ENCODE measurements at regions not wholly inside any gene's neighbourhood (a gene's known extent, or its start where the extent isn't known, plus 50 kb on each side); places are given as distances from the start of the nearest gene placed in this dataset.

- no peak for DNase-seq (ENCODE audit: low read depth)
These were observed 110.1 kb upstream of the DPYD start for GRCh38 chr1:98030976-98031375.

GRCh38 chr1:98030483-98030882 lies 109.6 kb upstream of the DPYD start:
- no peak for DNase-seq (ENCODE audit: low read depth)

GRCh38 chr1:98028800-98029199 lies 108.0 kb upstream of the DPYD start:
- no peak for DNase-seq (ENCODE audit: low read depth)

- no peak for DNase-seq (ENCODE audit: low read depth)
These were observed 106.4 kb upstream of the DPYD start for GRCh38 chr1:98027103-98027705.

GRCh38 chr1:98025858-98026257 lies 105.0 kb upstream of the DPYD start:
- DNase-seq (ENCODE audit: low read depth) = no peak

- DNase-seq (ENCODE audit: low read depth) = no peak
These were observed 100.3 kb upstream of the DPYD start for GRCh38 chr1:98021126-98021525.

- no peak for DNase-seq (ENCODE audit: low read depth)
These were observed 98.9 kb upstream of the DPYD start for GRCh38 chr1:98019747-98020146.

- no peak for DNase-seq (ENCODE audit: low read depth)
These were observed 97.2 kb upstream of the DPYD start for GRCh38 chr1:98018074-98018473.

- DNase-seq (ENCODE audit: low read depth) = no peak
These were observed 96.3 kb upstream of the DPYD start for GRCh38 chr1:98017184-98017583.

GRCh38 chr1:98008373-98008772 lies 87.5 kb upstream of the DPYD start:
- DNase-seq (ENCODE audit: low read depth) = no peak

GRCh38 chr1:98005326-98006010 lies 84.6 kb upstream of the DPYD start:
- DNase-seq (ENCODE audit: low read depth) = no peak

- DNase-seq (ENCODE audit: low read depth) = no peak
These were observed 82.6 kb upstream of the DPYD start for GRCh38 chr1:98003442-98003841.

GRCh38 chr1:98002288-98002687 lies 81.5 kb upstream of the DPYD start:
- no peak for DNase-seq (ENCODE audit: low read depth)

GRCh38 chr1:98001764-98002163 lies 80.9 kb upstream of the DPYD start:
- DNase-seq (ENCODE audit: low read depth) = no peak

GRCh38 chr1:97999320-97999719 lies 78.5 kb upstream of the DPYD start:
- DNase-seq (ENCODE audit: low read depth) = no peak

GRCh38 chr1:97996880-97997279 lies 76.0 kb upstream of the DPYD start:
- no peak for DNase-seq (ENCODE audit: low read depth)

GRCh38 chr1:97989094-97989680 lies 68.4 kb upstream of the DPYD start:
- DNase-seq (ENCODE audit: low read depth) = no peak

GRCh38 chr1:97986041-97987005 lies 65.5 kb upstream of the DPYD start:
- no peak for DNase-seq (ENCODE audit: low read depth)

- DNase-seq (ENCODE audit: low read depth) = no peak
These were observed 62.3 kb upstream of the DPYD start for GRCh38 chr1:97983126-97983525.

- DNase-seq (ENCODE audit: low read depth) = no peak
These were observed 59.7 kb upstream of the DPYD start for GRCh38 chr1:97980530-97980929.

GRCh38 chr1:97976801-97977200 lies 56.0 kb upstream of the DPYD start:
- no peak for DNase-seq (ENCODE audit: low read depth)
